Loucy (cell line): ENCODE measurements at regions not wholly inside any gene's neighbourhood (a gene's known extent, or its start where the extent isn't known, plus 50 kb on each side); places are given as distances from the start of the nearest gene placed in this dataset.

ENCODE experiments used
- H2AFZ ChIP-seq: fragments of 200-600 bp; sonication (generic); 2 replicates; pipeline ENCODE4 v1.6.0; 2016; ENCODE audit warnings: antibody characterized with exemption, mild to moderate bottlenecking, low read length, moderate library complexity
- H3F3A ChIP-seq: fragments of 200-600 bp; 2 replicates; pipeline ENCODE4 v1.6.0; 2016; ENCODE audit warnings: antibody characterized with exemption, low read depth, mild to moderate bottlenecking
- H3K27me3 ChIP-seq: fragments of 200-600 bp; sonication (generic); 2 replicates; pipeline ENCODE4 v1.6.1; 2014; ENCODE audit warnings: low read length, mild to moderate bottlenecking; ENCODE audit not compliant: insufficient read depth, poor library complexity, severe bottlenecking
- H3K36me3 ChIP-seq: fragments of 200-600 bp; sonication (generic); 2 replicates; pipeline ENCODE4 v1.6.1; 2016; ENCODE audit warnings: low read length; ENCODE audit not compliant: insufficient read depth
- H3K4me1 ChIP-seq: fragments of 200-600 bp; sonication (generic); 2 replicates; pipeline ENCODE4 v1.5.1; 2014; ENCODE audit warnings: low read length, mild to moderate bottlenecking; ENCODE audit not compliant: insufficient read depth, poor library complexity, severe bottlenecking
- H3K4me2 ChIP-seq: fragments of 200-600 bp; sonication (generic); 2 replicates; pipeline ENCODE4 v1.6.0; 2014; ENCODE audit warnings: antibody characterized with exemption, low read length, low read depth, mild to moderate bottlenecking; ENCODE audit not compliant: poor library complexity, severe bottlenecking
- H3K4me3 ChIP-seq: fragments of 200-600 bp; sonication (generic); 2 replicates; pipeline ENCODE4 v1.5.1; 2014; ENCODE audit warnings: low read length, mild to moderate bottlenecking, mixed read lengths; ENCODE audit not compliant: poor library complexity, severe bottlenecking
- H3K79me2 ChIP-seq: fragments of 200-600 bp; sonication (generic); 2 replicates; pipeline ENCODE4 v1.6.1; 2014; ENCODE audit warnings: low read length; ENCODE audit not compliant: insufficient read depth
- H3K9ac ChIP-seq: fragments of 200-600 bp; sonication (generic); 2 replicates; pipeline ENCODE4 v1.6.0; 2014; ENCODE audit warnings: mild to moderate bottlenecking, low read depth, low read length, moderate library complexity; ENCODE audit not compliant: poor library complexity, severe bottlenecking
- H3K9me2 ChIP-seq: fragments of 200-600 bp; sonication (generic); replicated peaks from 2 replicates; pipeline ENCODE4 v1.6.1; 2016; ENCODE audit warnings: low read depth, low read length, mixed read lengths
- H3K9me3 ChIP-seq: fragments of 200-600 bp; sonication (generic); 2 replicates; pipeline ENCODE4 v1.6.1; 2014; ENCODE audit warnings: mild to moderate bottlenecking, antibody characterized with exemption, low read length, low read depth; ENCODE audit not compliant: insufficient read depth
- H4K20me1 ChIP-seq: fragments of 200-600 bp; sonication (generic); 2 replicates; pipeline ENCODE4 v1.6.0; 2014; ENCODE audit warnings: antibody characterized with exemption, low read length, mild to moderate bottlenecking; ENCODE audit not compliant: insufficient read depth, poor library complexity, severe bottlenecking
- CTCF ChIP-seq: fragments of 200-600 bp; sonication (generic); conservative IDR thresholded peaks from 2 replicates; pipeline ENCODE4 v1.5.1; 2014; ENCODE audit warnings: mild to moderate bottlenecking, antibody characterized with exemption, low read length
- EZH2phosphoT487 ChIP-seq: fragments of 200-600 bp; IDR thresholded peaks from 2 replicates; pipeline ENCODE4 v1.6.1; 2018; ENCODE audit warnings: antibody characterized with exemption, mild to moderate bottlenecking, moderate library complexity, borderline replicate concordance

- Histone ChIP-seq H3K9me2 (no peaks in the 10 kb centered on the region), H3K4me3 (no peak overlapping the region), H3K27me3 (no peaks in the 10 kb centered on the region), H3K4me1 (no peaks in the 10 kb centered on the region), H4K20me1 (no peaks in the 10 kb centered on the region), H3K79me2 (no peaks in the 10 kb centered on the region), H3K4me2 (no peak overlapping the region), H3K9me3 (no peaks in the 10 kb centered on the region), H3K36me3 (no peaks in the 10 kb centered on the region), H2AFZ (no peak overlapping the region), H3K9ac (no peak overlapping the region), H3F3A (no peaks in the 10 kb centered on the region)
- TF ChIP-seq CTCF (no peak), EZH2phosphoT487 (no peak)
Observed at GRCh38 chr11:92504004-92504403, 279.4 kb downstream of the FAT3 start.

- H3K27me3 ChIP-seq: no peaks in the 10 kb centered on the region
- no peak overlapping the region for H3K4me2 ChIP-seq
- no peaks in the 10 kb centered on the region for H3K9me3 ChIP-seq
- H3F3A ChIP-seq: no peaks in the 10 kb centered on the region
- H3K9ac ChIP-seq: no peak overlapping the region
- no peaks in the 10 kb centered on the region for H4K20me1 ChIP-seq
- H3K4me1 ChIP-seq: no peaks in the 10 kb centered on the region
- TF ChIP-seq EZH2phosphoT487 (no peak), CTCF (no peak)
- no peaks in the 10 kb centered on the region for H3K36me3 ChIP-seq
- no peak overlapping the region for H2AFZ ChIP-seq
- H3K79me2 ChIP-seq: no peaks in the 10 kb centered on the region
- no peak overlapping the region for H3K4me3 ChIP-seq
- no peaks in the 10 kb centered on the region for H3K9me2 ChIP-seq
Observed at GRCh38 chr11:92504534-92504933, 279.9 kb downstream of the FAT3 start.

GRCh38 chr11:92505689-92506088, 281.1 kb downstream of the FAT3 start:
- no peak overlapping the region for H3K9ac ChIP-seq
- no peak overlapping the region for H3K4me2 ChIP-seq
- no peaks in the 10 kb centered on the region for H3F3A ChIP-seq
- no peaks in the 10 kb centered on the region for H3K36me3 ChIP-seq
- peaks cover 6% of the 10 kb centered on the region for H3K4me1 ChIP-seq
- H3K27me3 ChIP-seq: no peaks in the 10 kb centered on the region
- no peaks in the 10 kb centered on the region for H3K9me3 ChIP-seq
- no peak overlapping the region for H2AFZ ChIP-seq
- H3K9me2 ChIP-seq: no peaks in the 10 kb centered on the region
- H4K20me1 ChIP-seq: no peaks in the 10 kb centered on the region
- no peak overlapping the region for H3K4me3 ChIP-seq
- no peak for TF ChIP-seq EZH2phosphoT487
- no peak for TF ChIP-seq CTCF
- H3K79me2 ChIP-seq: no peaks in the 10 kb centered on the region
